ENCODE measurements at regions not wholly inside any gene's neighbourhood (a gene's known extent, or its start where the extent isn't known, plus 50 kb on each side); places are given as distances from the start of the nearest gene placed in this dataset.

GRCh38 chr13:61648547-61648946 lies 232.9 kb upstream of the PCDH20 start:
- TF ChIP-seq FOXP2 (optimal IDR thresholded peaks at IDR 0.05; ENCODE audit: control extremely low read depth, extremely low read length, insufficient read depth) (no peak), EZH2 (IDR thresholded peaks at IDR 0.05) (no peak), POLR2AphosphoS5 (IDR thresholded peaks at IDR 0.05; ENCODE audit: borderline replicate concordance, low read depth, low read length) (no peak)

GRCh38 chr13:61612192-61612591 lies 196.5 kb upstream of the PCDH20 start:
- Histone ChIP-seq H3K27ac (no peak overlapping the region), H3K36me3 (ENCODE audit: insufficient read depth, low read length) (no peaks in the 10 kb centered on the region), H3K9me3 (ENCODE audit: low read depth, low read length) (no peaks in the 10 kb centered on the region), H3K9ac (ENCODE audit: insufficient read length) (no peak overlapping the region), H3K4me3 (no peak overlapping the region)
- DNase-seq (ENCODE audit: low read depth, low spot score): peak; percentile 53
- TF ChIP-seq EZH2 (IDR thresholded peaks at IDR 0.05) (no peak), FOXP2 (optimal IDR thresholded peaks at IDR 0.05; ENCODE audit: control extremely low read depth, extremely low read length, insufficient read depth) (no peak), POLR2AphosphoS5 (IDR thresholded peaks at IDR 0.05; ENCODE audit: borderline replicate concordance, low read depth, low read length) (peak; percentile 52; the same call in 1 of the 2 replicates)

More at GRCh38 chr13:61648547-61648946, 232.9 kb upstream of the PCDH20 start:
- Histone ChIP-seq H3K9ac (ENCODE audit: insufficient read length) (no peak overlapping the region), H3K4me3 (peak overlapping the region; percentile 32; the same call in 1 of the 2 replicates), H3K27ac (peak overlapping the region; percentile 4), H3K36me3 (ENCODE audit: insufficient read depth, low read length) (no peaks in the 10 kb centered on the region), H3K9me3 (ENCODE audit: low read depth, low read length) (no peaks in the 10 kb centered on the region)
- DNase-seq (ENCODE audit: low read depth, low spot score): no peak

- TF ChIP-seq FOXP2 (optimal IDR thresholded peaks at IDR 0.05; ENCODE audit: control extremely low read depth, extremely low read length, insufficient read depth) (no peak), POLR2AphosphoS5 (IDR thresholded peaks at IDR 0.05; ENCODE audit: borderline replicate concordance, low read depth, low read length) (no peak)
- Histone ChIP-seq H3K9me3 (ENCODE audit: low read depth, low read length) (no peaks in the 10 kb centered on the region), H3K27ac (no peak overlapping the region), H3K4me3 (no peak overlapping the region), H3K36me3 (ENCODE audit: insufficient read depth, low read length) (no peaks in the 10 kb centered on the region), H3K9ac (ENCODE audit: insufficient read length) (no peak overlapping the region)
- DNase-seq (ENCODE audit: low read depth, low spot score): no peak
Observed at GRCh38 chr13:61608138-61608537, 192.5 kb upstream of the PCDH20 start.

- Histone ChIP-seq H3K9me3 (ENCODE audit: low read depth, low read length) (no peaks in the 10 kb centered on the region), H3K9ac (ENCODE audit: insufficient read length) (no peak overlapping the region), H3K4me3 (no peak overlapping the region), H3K27ac (no peak overlapping the region), H3K36me3 (ENCODE audit: insufficient read depth, low read length) (no peaks in the 10 kb centered on the region)
- DNase-seq (ENCODE audit: low read depth, low spot score): no peak
- no peak for TF ChIP-seq FOXP2 (optimal IDR thresholded peaks at IDR 0.05; ENCODE audit: control extremely low read depth, extremely low read length, insufficient read depth)
- no peak for TF ChIP-seq EZH2 (IDR thresholded peaks at IDR 0.05)
- TF ChIP-seq POLR2AphosphoS5 (IDR thresholded peaks at IDR 0.05; ENCODE audit: borderline replicate concordance, low read depth, low read length): no peak
Observed at GRCh38 chr13:61600360-61601033, 184.8 kb upstream of the PCDH20 start.

GRCh38 chr13:61592489-61592888 lies 176.8 kb upstream of the PCDH20 start:
- Histone ChIP-seq H3K4me3 (no peak overlapping the region), H3K9me3 (ENCODE audit: low read depth, low read length) (no peaks in the 10 kb centered on the region), H3K36me3 (ENCODE audit: insufficient read depth, low read length) (no peaks in the 10 kb centered on the region), H3K9ac (ENCODE audit: insufficient read length) (no peak overlapping the region), H3K27ac (no peak overlapping the region)
- no peak for TF ChIP-seq POLR2AphosphoS5 (IDR thresholded peaks at IDR 0.05; ENCODE audit: borderline replicate concordance, low read depth, low read length)
- no peak for TF ChIP-seq FOXP2 (optimal IDR thresholded peaks at IDR 0.05; ENCODE audit: control extremely low read depth, extremely low read length, insufficient read depth)
- no peak for TF ChIP-seq EZH2 (IDR thresholded peaks at IDR 0.05)
- DNase-seq (ENCODE audit: low read depth, low spot score): no peak

GRCh38 chr13:61575973-61576372 lies 160.3 kb upstream of the PCDH20 start:
- H3K9me3 ChIP-seq (ENCODE audit: low read depth, low read length): no peaks in the 10 kb centered on the region
- no peak overlapping the region for H3K4me3 ChIP-seq
- H3K36me3 ChIP-seq (ENCODE audit: insufficient read depth, low read length): no peaks in the 10 kb centered on the region
- H3K27ac ChIP-seq: no peak overlapping the region
- no peak for DNase-seq (ENCODE audit: low read depth, low spot score)
- no peak overlapping the region for H3K9ac ChIP-seq (ENCODE audit: insufficient read length)
- TF ChIP-seq EZH2 (IDR thresholded peaks at IDR 0.05) (no peak), FOXP2 (optimal IDR thresholded peaks at IDR 0.05; ENCODE audit: control extremely low read depth, extremely low read length, insufficient read depth) (no peak), POLR2AphosphoS5 (IDR thresholded peaks at IDR 0.05; ENCODE audit: borderline replicate concordance, low read depth, low read length) (no peak)

- H3K4me3 ChIP-seq: no peak overlapping the region
- H3K36me3 ChIP-seq (ENCODE audit: insufficient read depth, low read length): no peaks in the 10 kb centered on the region
- no peaks in the 10 kb centered on the region for H3K9me3 ChIP-seq (ENCODE audit: low read depth, low read length)
- H3K27ac ChIP-seq: no peak overlapping the region
- TF ChIP-seq EZH2 (IDR thresholded peaks at IDR 0.05): no peak
- TF ChIP-seq FOXP2 (optimal IDR thresholded peaks at IDR 0.05; ENCODE audit: control extremely low read depth, extremely low read length, insufficient read depth): no peak
- no peak for TF ChIP-seq POLR2AphosphoS5 (IDR thresholded peaks at IDR 0.05; ENCODE audit: borderline replicate concordance, low read depth, low read length)
- no peak overlapping the region for H3K9ac ChIP-seq (ENCODE audit: insufficient read length)
- no peak for DNase-seq (ENCODE audit: low read depth, low spot score)
Observed at GRCh38 chr13:61563645-61564044, 148.0 kb upstream of the PCDH20 start.

- DNase-seq (ENCODE audit: low read depth, low spot score): no peak
- Histone ChIP-seq H3K36me3 (ENCODE audit: insufficient read depth, low read length) (no peaks in the 10 kb centered on the region), H3K9me3 (ENCODE audit: low read depth, low read length) (no peaks in the 10 kb centered on the region), H3K4me3 (no peak overlapping the region), H3K27ac (no peak overlapping the region), H3K9ac (ENCODE audit: insufficient read length) (no peak overlapping the region)
- no peak for TF ChIP-seq FOXP2 (optimal IDR thresholded peaks at IDR 0.05; ENCODE audit: control extremely low read depth, extremely low read length, insufficient read depth)
- no peak for TF ChIP-seq EZH2 (IDR thresholded peaks at IDR 0.05)
- no peak for TF ChIP-seq POLR2AphosphoS5 (IDR thresholded peaks at IDR 0.05; ENCODE audit: borderline replicate concordance, low read depth, low read length)
Observed at GRCh38 chr13:61546911-61547310, 131.3 kb upstream of the PCDH20 start.

- TF ChIP-seq EZH2 (IDR thresholded peaks at IDR 0.05) (no peak), FOXP2 (optimal IDR thresholded peaks at IDR 0.05; ENCODE audit: control extremely low read depth, extremely low read length, insufficient read depth) (no peak), POLR2AphosphoS5 (IDR thresholded peaks at IDR 0.05; ENCODE audit: borderline replicate concordance, low read depth, low read length) (no peak)
- no peak overlapping the region for H3K4me3 ChIP-seq
- H3K9ac ChIP-seq (ENCODE audit: insufficient read length): no peak overlapping the region
- H3K36me3 ChIP-seq (ENCODE audit: insufficient read depth, low read length): no peaks in the 10 kb centered on the region
- no peak for DNase-seq (ENCODE audit: low read depth, low spot score)
- no peaks in the 10 kb centered on the region for H3K9me3 ChIP-seq (ENCODE audit: low read depth, low read length)
- no peak overlapping the region for H3K27ac ChIP-seq
Observed at GRCh38 chr13:61546413-61546812, 130.8 kb upstream of the PCDH20 start.
